Stimulated activated CD4-positive, alpha-beta T cell treated with anti-CD3 and anti-CD28 coated beads, Interleukin-2, amount 100 ng/mL, for 24 hours (primary cell): ENCODE measurements at regions not wholly inside any gene's neighbourhood (a gene's known extent, or its start where the extent isn't known, plus 50 kb on each side); places are given as distances from the start of the nearest gene placed in this dataset.
"Not testable (repeated sequence)": the region's sequence is repeated elsewhere in the genome, so short reads cannot be mapped to it uniquely, and the experiment has no call there.

ENCODE experiments used
- DNase-seq, 2 donors: peaks; one replicate each; pipeline ENCODE4 v3.0.0-alpha.2; 2020

- not testable (repeated sequence) for DNase-seq
These were observed 72.7 kb upstream of the NPIPB12 start for GRCh38 chr16:29578898-29579297.

DNA sequence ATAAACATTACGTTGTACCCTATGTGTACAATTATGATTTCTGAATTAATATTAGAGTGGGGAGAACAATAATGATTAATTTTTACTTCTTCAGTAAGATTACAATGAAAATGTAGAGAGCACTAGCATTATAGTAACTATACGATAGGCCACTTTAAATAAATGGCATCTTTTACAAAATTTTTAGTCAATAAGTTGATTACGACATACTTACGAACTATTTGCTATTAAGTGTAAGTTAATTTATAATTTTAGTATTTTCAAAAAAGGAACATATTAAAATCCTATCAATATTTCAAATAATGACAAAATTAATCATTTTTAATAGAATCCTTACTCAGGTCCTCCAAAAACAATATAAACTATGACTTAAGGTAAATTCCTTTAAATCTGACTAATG lies 75.6 kb upstream of the NPIPB12 start:
- DNase-seq, result not testable (repeated sequence)

GRCh38 chr16:29591919-29592318 lies 71.1 kb upstream of the SPN start:
- DNase-seq, result not testable (repeated sequence)

GRCh38 chr16:29594269-29594925 lies 68.7 kb upstream of the SPN start:
- peak; percentile 56 to 61 for DNase-seq

DNA sequence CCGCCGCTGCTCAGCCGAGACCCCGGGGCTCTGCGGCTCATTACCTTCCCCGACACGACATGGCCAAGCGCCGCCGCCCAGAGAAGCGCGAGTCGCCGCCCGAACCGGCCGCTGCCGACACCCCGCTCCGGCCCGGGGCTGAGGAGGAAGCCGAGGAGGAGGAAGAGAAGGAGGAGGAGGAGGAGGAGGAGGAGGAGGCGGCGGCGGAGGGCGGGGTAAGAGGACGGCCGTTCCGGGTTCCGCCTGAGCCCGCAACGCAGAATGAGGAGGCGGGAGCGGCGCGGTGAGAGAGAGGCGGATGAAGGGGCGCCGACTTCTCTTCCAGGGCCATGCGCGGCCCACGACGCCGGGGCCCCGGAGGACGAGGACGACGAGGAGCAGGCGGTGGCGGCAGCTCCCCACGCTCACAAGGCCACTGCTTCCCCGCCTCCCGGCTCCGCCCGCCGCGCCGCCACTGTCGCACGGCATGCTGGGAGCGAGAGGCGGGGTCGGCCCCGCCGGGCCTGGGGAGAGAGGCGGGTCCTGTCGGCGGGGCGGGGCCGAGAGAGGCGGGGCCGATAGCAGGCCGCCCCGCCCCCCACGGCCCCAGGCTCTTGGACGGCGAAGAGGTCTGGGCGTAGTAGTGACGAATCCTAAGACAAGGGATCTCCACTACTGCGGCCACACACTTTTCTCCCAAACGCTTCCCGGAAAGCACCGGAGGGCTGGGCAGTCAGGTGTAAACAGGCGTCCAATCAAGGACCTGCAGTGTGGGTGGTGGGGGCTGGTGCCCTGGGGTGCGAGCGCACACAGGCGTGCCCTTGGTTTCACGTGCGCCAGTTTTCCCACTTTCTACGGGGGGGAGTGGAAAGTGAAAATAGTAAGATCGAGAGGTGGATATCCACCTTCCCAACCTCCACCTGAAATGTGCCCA lies 67.9 kb upstream of the SPN start:
- peak; percentile 88 to 91 for DNase-seq

DNA sequence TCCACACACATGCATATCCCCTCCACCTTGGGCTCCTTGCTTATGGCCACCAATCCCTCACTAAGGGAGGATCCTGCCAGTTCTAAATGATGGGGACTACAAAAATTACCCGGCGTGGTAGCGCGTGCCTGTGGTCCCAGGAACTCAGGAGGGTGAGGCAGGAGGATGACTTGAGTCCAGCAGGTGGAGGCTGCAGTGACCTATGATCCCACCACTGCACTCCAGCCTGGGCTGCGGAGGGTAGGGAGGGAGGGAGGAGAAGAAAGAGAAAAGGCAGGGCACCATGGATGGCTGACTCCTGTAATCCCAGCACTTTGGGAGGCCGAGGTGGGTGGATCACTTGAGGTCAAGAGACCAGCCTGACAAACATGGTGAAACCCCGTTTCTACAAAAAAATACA lies 66.0 kb upstream of the SPN start:
- DNase-seq, result not testable (repeated sequence)

- peak; percentile 35 to 46 for DNase-seq
These were observed 62.7 kb upstream of the SPN start for GRCh38 chr16:29600111-29601000.

DNA sequence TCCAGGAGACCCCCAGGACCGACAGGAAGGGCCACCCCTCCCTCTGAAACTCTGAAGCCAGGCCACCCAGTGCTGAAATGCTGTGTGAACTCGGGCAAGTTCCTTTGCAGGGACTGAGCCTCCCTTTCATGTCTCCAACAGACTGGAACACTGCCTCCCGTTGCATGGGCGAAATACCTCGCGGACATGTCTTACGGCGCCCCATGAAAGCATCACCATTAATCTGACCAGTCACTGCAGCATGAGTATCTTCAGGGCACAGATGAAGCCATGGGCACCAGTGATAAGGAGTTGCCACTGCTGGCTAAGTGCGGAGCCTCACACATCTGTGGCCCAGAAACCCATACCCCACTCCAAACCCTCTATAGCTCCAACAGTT lies 60.8 kb upstream of the SPN start:
- DNase-seq, result not testable (repeated sequence)

DNA sequence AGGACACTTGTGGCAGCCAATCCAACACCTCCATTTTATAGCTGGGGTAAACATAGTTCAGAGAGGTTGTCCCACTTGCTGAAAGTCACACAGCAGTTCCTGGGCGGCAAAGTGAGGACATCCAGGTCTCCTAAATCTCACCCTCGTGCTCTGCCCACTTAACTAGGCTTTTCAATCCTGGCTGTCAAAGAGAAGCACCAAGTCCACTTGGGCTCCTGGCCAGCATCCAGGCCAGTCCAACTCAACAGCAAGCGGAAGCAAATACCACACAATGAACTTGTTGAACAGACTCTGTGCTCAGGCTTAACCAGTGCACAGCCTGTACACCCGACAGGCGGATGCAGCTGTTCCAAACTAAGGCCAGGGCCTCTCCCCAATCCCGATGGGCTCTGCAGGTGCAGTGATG lies 60.4 kb upstream of the SPN start:
- not testable (repeated sequence) for DNase-seq

DNA sequence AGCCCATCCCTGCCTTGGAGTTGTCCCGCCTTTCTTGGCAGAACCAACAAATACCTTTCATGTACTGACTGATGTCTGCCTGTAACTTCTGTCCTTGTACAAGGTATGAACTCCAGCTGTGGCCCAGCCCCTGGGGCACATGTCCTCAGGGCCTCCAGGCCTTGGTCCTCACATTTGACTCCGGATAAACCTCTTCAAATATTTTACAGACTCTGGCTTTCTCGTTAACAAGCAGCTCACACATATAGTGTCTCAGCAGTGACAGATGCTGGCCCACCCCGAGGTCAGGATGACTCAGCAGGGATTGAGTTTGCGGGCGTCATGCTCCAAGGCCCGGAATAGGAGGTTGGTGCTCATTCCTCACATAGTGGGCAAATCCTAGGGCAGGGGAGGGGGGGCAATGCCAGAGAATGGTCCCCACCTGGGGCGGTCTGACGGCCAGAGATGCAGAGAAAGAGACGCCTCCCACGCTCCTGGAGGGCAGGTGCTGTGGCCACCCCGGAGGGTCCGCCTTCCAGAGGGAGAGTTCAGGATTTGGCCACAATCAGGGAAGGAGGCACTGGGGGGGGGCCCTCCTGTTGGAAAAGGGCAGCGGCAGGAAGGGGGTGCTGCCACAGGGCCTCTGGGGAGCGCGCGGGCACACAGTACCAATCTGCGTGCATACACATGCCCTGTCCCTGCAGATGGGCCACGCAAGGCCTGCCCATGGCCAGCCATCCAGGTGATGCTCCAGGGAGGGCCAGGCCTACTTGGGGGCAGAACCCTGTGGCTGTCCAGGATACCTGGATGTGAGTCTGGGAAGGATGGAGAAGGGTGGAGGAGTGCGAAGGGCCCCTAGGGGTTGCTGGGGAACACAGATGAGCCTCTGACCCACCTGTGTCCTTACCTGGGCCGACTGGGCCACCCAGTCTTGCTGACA lies 58.2 kb upstream of the SPN start:
- not testable (repeated sequence) for DNase-seq

- DNase-seq, result not testable (repeated sequence)
These were observed 57.3 kb upstream of the SPN start for GRCh38 chr16:29605593-29606205.

DNA sequence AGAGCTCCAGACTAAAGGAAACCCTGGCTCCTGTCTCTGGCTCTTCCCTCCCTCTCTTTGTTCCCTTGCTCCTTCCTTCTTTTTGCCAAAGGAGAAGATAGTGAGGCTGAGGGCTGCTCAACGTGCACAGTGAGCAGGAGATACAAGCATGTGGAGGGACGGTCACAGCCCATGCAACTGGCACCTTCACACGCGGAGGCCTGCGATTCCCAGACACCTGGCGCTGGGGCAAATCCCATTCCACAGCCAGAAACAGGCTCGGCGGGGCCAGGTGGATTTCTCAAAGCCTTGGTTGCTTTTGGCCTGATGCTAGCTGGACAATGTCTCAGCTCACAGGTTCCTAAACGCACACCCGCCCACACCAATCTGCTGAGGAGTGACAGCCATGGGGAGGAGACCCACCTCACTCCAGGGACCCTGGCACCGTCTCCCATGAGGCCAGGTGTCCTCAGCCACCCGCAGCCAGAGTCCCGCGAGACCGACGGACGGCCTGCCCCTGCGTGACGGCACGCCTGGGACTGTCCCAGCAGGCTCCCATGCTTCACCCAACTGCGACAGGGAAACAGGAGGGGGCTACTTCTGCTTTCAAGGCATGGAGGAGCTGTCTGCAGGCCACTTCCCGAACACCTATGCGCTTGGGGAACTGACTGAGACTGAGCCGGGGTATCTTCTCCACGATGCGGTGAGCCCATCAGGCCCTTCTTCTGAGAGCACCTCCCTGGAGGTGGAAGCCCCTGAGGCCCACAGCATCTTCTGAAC lies 56.2 kb upstream of the SPN start:
- not testable (repeated sequence) for DNase-seq

DNA sequence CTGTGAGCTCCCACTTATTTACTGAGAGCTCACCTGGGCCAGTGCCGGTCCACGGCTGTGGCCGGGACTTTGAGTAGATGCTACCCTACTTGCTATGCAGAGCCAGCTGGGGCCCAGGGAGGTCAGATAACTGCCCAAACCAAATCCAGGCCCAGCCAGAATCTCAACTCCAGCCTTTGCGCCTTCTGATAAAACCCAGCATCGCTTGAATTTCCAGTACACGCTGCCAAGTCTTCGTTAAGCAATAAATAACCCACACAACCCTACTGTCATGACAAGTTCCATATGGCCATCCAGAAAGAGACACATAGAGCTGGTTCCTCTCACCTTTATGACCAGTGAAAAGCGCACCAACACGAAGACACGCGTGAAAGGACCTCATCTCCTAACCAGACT lies 55.6 kb upstream of the SPN start:
- not testable (repeated sequence) for DNase-seq

GRCh38 chr16:29612381-29613306 lies 50.4 kb upstream of the SPN start:
- DNase-seq, result peak in 1 of 2 donors; percentile 42
